Trophoblast cell (in vitro differentiated cells and primary cell): ENCODE measurements at regions not wholly inside any gene's neighbourhood (a gene's known extent, or its start where the extent isn't known, plus 50 kb on each side); places are given as distances from the start of the nearest gene placed in this dataset.
"Not testable (repeated sequence)": the region's sequence is repeated elsewhere in the genome, so short reads cannot be mapped to it uniquely, and the experiment has no call there.

Source experiments
- DNase-seq, 2 donors: peaks; one replicate each; pipeline ENCODE4 v3.0.0-alpha.2; 2016
- H2AFZ ChIP-seq: 2 replicates; pipeline ENCODE4 v1.6.1; 2013; ENCODE audit warnings: low read length, moderate library complexity, mild to moderate bottlenecking; ENCODE audit not compliant: insufficient read depth, poor library complexity
- H2AK5ac ChIP-seq: 2 replicates; pipeline ENCODE4 v1.6.1; 2013; ENCODE audit warnings: mild to moderate bottlenecking, low read length
- H2BK120ac ChIP-seq: 2 replicates; pipeline ENCODE4 v1.6.1; 2013; ENCODE audit warnings: low read length, mild to moderate bottlenecking, moderate library complexity; ENCODE audit not compliant: insufficient read depth, poor library complexity
- H2BK12ac ChIP-seq: 2 replicates; pipeline ENCODE4 v1.6.1; 2013; ENCODE audit warnings: mild to moderate bottlenecking, low read length, moderate library complexity
- H2BK5ac ChIP-seq: 2 replicates; pipeline ENCODE4 v1.6.1; 2013; ENCODE audit warnings: low read length, low read depth, moderate library complexity, mild to moderate bottlenecking; ENCODE audit not compliant: poor library complexity
- H3K14ac ChIP-seq: 2 replicates; pipeline ENCODE4 v1.6.1; 2013; ENCODE audit warnings: mild to moderate bottlenecking, low read length
- H3K18ac ChIP-seq: 2 replicates; pipeline ENCODE4 v1.6.1; 2013; ENCODE audit warnings: mild to moderate bottlenecking, low read length
- H3K23ac ChIP-seq: 2 replicates; pipeline ENCODE4 v1.6.1; 2013; ENCODE audit warnings: low read length
- H3K27ac ChIP-seq: 2 replicates; pipeline ENCODE4 v1.5.1; 2013; ENCODE audit warnings: low read depth, mild to moderate bottlenecking, inconsistent platforms, low read length, moderate library complexity
- H3K27me3 ChIP-seq: 2 replicates; pipeline ENCODE4 v1.6.1; 2013; ENCODE audit warnings: inconsistent platforms, mild to moderate bottlenecking, low read length, moderate library complexity; ENCODE audit not compliant: insufficient read depth
- H3K36me3 ChIP-seq, 2 experiments: 1 replicate in 1 of 2; 2 replicates in 1 of 2; pipeline ENCODE4 v1.6.1; 2013; ENCODE audit warnings: low read length in 2 of 2, mild to moderate bottlenecking in 2 of 2, moderate library complexity in 1 of 2; ENCODE audit not compliant: insufficient read depth in 2 of 2, control insufficient read depth in 1 of 2
- H3K4ac ChIP-seq: 2 replicates; pipeline ENCODE4 v1.6.1; 2013; ENCODE audit warnings: low read depth, mild to moderate bottlenecking, low read length, moderate library complexity
- H3K4me1 ChIP-seq, 2 experiments: 1 replicate in 1 of 2; 2 replicates in 1 of 2; pipeline ENCODE4 v1.6.1; 2013; ENCODE audit warnings: low read length in 2 of 2, mild to moderate bottlenecking in 2 of 2, moderate library complexity in 1 of 2; ENCODE audit not compliant: insufficient read depth in 2 of 2, control insufficient read depth in 1 of 2
- H3K4me2 ChIP-seq: 2 replicates; pipeline ENCODE4 v1.6.1; 2013; ENCODE audit warnings: inconsistent platforms, mild to moderate bottlenecking, low read length, moderate library complexity
- H3K4me3 ChIP-seq: 2 replicates; pipeline ENCODE4 v1.5.1; 2013; ENCODE audit warnings: mild to moderate bottlenecking, low read depth, low read length, inconsistent platforms
- H3K79me1 ChIP-seq: one replicate; pipeline ENCODE4 v1.6.1; 2013; ENCODE audit warnings: low read length
- H3K79me2 ChIP-seq: 2 replicates; pipeline ENCODE4 v1.6.1; 2013; ENCODE audit warnings: low read length, mild to moderate bottlenecking; ENCODE audit not compliant: control insufficient read depth, insufficient read depth, poor library complexity
- H3K9ac ChIP-seq: 2 replicates; pipeline ENCODE4 v1.6.1; 2013; ENCODE audit warnings: mild to moderate bottlenecking, low read length
- H3K9me3 ChIP-seq: 2 replicates; pipeline ENCODE4 v1.6.1; 2013; ENCODE audit warnings: low read depth, mild to moderate bottlenecking, control low read depth, inconsistent platforms, low read length; ENCODE audit not compliant: insufficient read depth
- H4K12ac ChIP-seq: 2 replicates; pipeline ENCODE4 v1.6.1; 2013; ENCODE audit warnings: low read depth, mild to moderate bottlenecking, low read length, moderate library complexity
- H4K8ac ChIP-seq: 2 replicates; pipeline ENCODE4 v1.6.1; 2013; ENCODE audit warnings: low read depth, mild to moderate bottlenecking, low read length, moderate library complexity
- H4K91ac ChIP-seq: one replicate; pipeline ENCODE4 v1.6.1; 2013; ENCODE audit warnings: low read depth, mild to moderate bottlenecking, low read length, moderate library complexity
- WGBS: extraction: QIAGEN DNeasy Blood & Tissue Kit; methylation state at CpG from one replicate; pipeline ENCODE4 v1.1.7; 2013; ENCODE audit warnings: missing lambda C conversion rate; ENCODE audit not compliant: insufficient read length, insufficient coverage; ENCODE audit errors: extremely low coverage; 5-methylcytosine and 5-hydroxymethylcytosine counted together

- Histone ChIP-seq H3K4me1 (no peaks in the 10 kb centered on the region), H2BK12ac (no peak overlapping the region), H3K4ac (no peak overlapping the region), H3K36me3 (no peaks in the 10 kb centered on the region), H3K79me1 (no peaks in the 10 kb centered on the region), H3K27ac (no peak overlapping the region), H3K18ac (no peak overlapping the region), H3K14ac (no peak overlapping the region), H4K91ac (no peak overlapping the region), H3K79me2 (no peaks in the 10 kb centered on the region), H2BK120ac (no peak overlapping the region), H2BK5ac (no peak overlapping the region), H4K12ac (no peak overlapping the region), H3K9ac (no peak overlapping the region), H3K4me3 (no peak overlapping the region), H3K27me3 (no peaks in the 10 kb centered on the region), H3K23ac (no peak overlapping the region), H4K8ac (no peak overlapping the region), H3K9me3 (no peaks in the 10 kb centered on the region), H3K4me2 (no peak overlapping the region), H2AK5ac (no peak overlapping the region), H2AFZ (no peak overlapping the region)
- no CpG with 5 or more reads among the region's 6 CpGs for WGBS
- no peak for DNase-seq
Observed at GRCh38 chr21:22189278-22189677, 1191.1 kb downstream of the NCAM2 start.

GRCh38 chr21:22191581-22191980, 1193.4 kb downstream of the NCAM2 start:
- Histone ChIP-seq H3K4ac (no peak overlapping the region), H2BK5ac (no peak overlapping the region), H3K27me3 (no peaks in the 10 kb centered on the region), H3K9me3 (no peaks in the 10 kb centered on the region), H3K4me3 (no peak overlapping the region), H3K79me1 (no peaks in the 10 kb centered on the region), H3K18ac (no peak overlapping the region), H2AK5ac (no peak overlapping the region), H3K4me2 (no peak overlapping the region), H3K27ac (no peak overlapping the region), H2BK12ac (no peak overlapping the region), H2BK120ac (no peak overlapping the region), H3K23ac (no peak overlapping the region), H2AFZ (no peak overlapping the region), H3K79me2 (no peaks in the 10 kb centered on the region), H4K8ac (no peak overlapping the region), H3K9ac (no peak overlapping the region), H4K12ac (no peak overlapping the region), H4K91ac (no peak overlapping the region), H3K4me1 (no peaks in the 10 kb centered on the region), H3K36me3 (no peaks in the 10 kb centered on the region), H3K14ac (no peak overlapping the region)
- WGBS = no CpG with 5 or more reads among the region's 1 CpG
- no peak for DNase-seq

- Histone ChIP-seq H3K79me2 (no peaks in the 10 kb centered on the region), H2BK12ac (no peak overlapping the region), H3K18ac (no peak overlapping the region), H3K36me3 (no peaks in the 10 kb centered on the region), H2BK120ac (no peak overlapping the region), H3K4ac (no peak overlapping the region), H3K4me2 (no peak overlapping the region), H2AK5ac (no peak overlapping the region), H3K27me3 (no peaks in the 10 kb centered on the region), H4K12ac (no peak overlapping the region), H3K4me3 (no peak overlapping the region), H3K9me3 (no peaks in the 10 kb centered on the region), H3K4me1 (no peaks in the 10 kb centered on the region), H3K79me1 (no peaks in the 10 kb centered on the region), H3K27ac (no peak overlapping the region), H4K8ac (no peak overlapping the region), H4K91ac (no peak overlapping the region), H3K23ac (no peak overlapping the region), H3K9ac (no peak overlapping the region), H2AFZ (no peak overlapping the region), H3K14ac (no peak overlapping the region), H2BK5ac (no peak overlapping the region)
- peak in 1 of 2 donors; percentile 41 for DNase-seq
- no CpG with 5 or more reads among the region's 2 CpGs for WGBS
Observed at GRCh38 chr21:22192766-22193165, 1194.6 kb downstream of the NCAM2 start.

GRCh38 chr21:22194986-22195385, 1196.8 kb downstream of the NCAM2 start:
- not testable (repeated sequence) for H3K79me1 ChIP-seq, H2BK5ac ChIP-seq, H3K27me3 ChIP-seq, H3K4me1 ChIP-seq, H3K79me2 ChIP-seq, H3K27ac ChIP-seq, H3K9me3 ChIP-seq, H3K14ac ChIP-seq, H4K12ac ChIP-seq, H4K8ac ChIP-seq, H3K4ac ChIP-seq, H2BK120ac ChIP-seq, H3K4me2 ChIP-seq, H3K18ac ChIP-seq, H2BK12ac ChIP-seq, H3K9ac ChIP-seq, H2AFZ ChIP-seq, H2AK5ac ChIP-seq, H3K4me3 ChIP-seq, H3K36me3 ChIP-seq, H3K23ac ChIP-seq, H4K91ac ChIP-seq
- DNase-seq = peak in 1 of 2 donors; percentile 2
- whole genome bisulfite sequencing = no CpG with 5 or more reads among the region's 6 CpGs
